ENCODE measurements at regions not wholly inside any gene's neighbourhood (a gene's known extent, or its start where the extent isn't known, plus 50 kb on each side); places are given as distances from the start of the nearest gene placed in this dataset.
"Not testable (repeated sequence)": the region's sequence is repeated elsewhere in the genome, so short reads cannot be mapped to it uniquely, and the experiment has no call there.

- CTCF ChIA-PET, result no interaction called here
- intact Hi-C loops (cut with DNase I, micrococcal nuclease), result no loop called here
Measured at GRCh38 chrX:40987413-40987812, 97.8 kb upstream of the USP9X start.

GRCh38 chrX:40988100-40988499 is 97.1 kb upstream of the USP9X start:
- no peak overlapping the region for H3K27ac Mint-ChIP-seq
- H3K4me1 Mint-ChIP-seq, result no peaks in the 10 kb centered on the region
- H3K36me3 Mint-ChIP-seq (ENCODE audit: low read depth), result no peaks in the 10 kb centered on the region
- POLR2A ChIA-PET, result no interaction called here
- no peak for DNase-seq
- ATAC-seq, result no peak
- H3K27me3 Mint-ChIP-seq, result no peaks in the 10 kb centered on the region
- intact Hi-C loops (cut with DNase I, micrococcal nuclease), result no loop called here
- CTCF ChIA-PET, result no interaction called here
- H3K9me3 Mint-ChIP-seq (ENCODE audit: low read depth), result no peaks in the 10 kb centered on the region
- no peak overlapping the region for H3K4me3 Mint-ChIP-seq

More at GRCh38 chrX:40987413-40987812, 97.8 kb upstream of the USP9X start:
- Mint-ChIP-seq H3K4me3 (no peak overlapping the region), H3K9me3 (ENCODE audit: low read depth) (no peaks in the 10 kb centered on the region), H3K4me1 (no peaks in the 10 kb centered on the region), H3K27me3 (no peaks in the 10 kb centered on the region), H3K36me3 (ENCODE audit: low read depth) (no peaks in the 10 kb centered on the region), H3K27ac (no peak overlapping the region)
- POLR2A ChIA-PET, result no interaction called here
- no peak for DNase-seq
- no peak for ATAC-seq

- ATAC-seq; DNase-seq; intact Hi-C loops (cut with DNase I, micrococcal nuclease); H3K27ac Mint-ChIP-seq; POLR2A ChIA-PET; H3K27me3 Mint-ChIP-seq; H3K36me3 Mint-ChIP-seq (ENCODE audit: low read depth); H3K4me1 Mint-ChIP-seq; H3K4me3 Mint-ChIP-seq; CTCF ChIA-PET; H3K9me3 Mint-ChIP-seq (ENCODE audit: low read depth): not testable (repeated sequence)
Measured at GRCh38 chrX:40993395-40993794, 91.8 kb upstream of the USP9X start.

- Mint-ChIP-seq H3K27me3 (no peaks in the 10 kb centered on the region), H3K27ac (no peak overlapping the region), H3K9me3 (ENCODE audit: low read depth) (no peaks in the 10 kb centered on the region), H3K4me1 (no peaks in the 10 kb centered on the region), H3K4me3 (no peak overlapping the region), H3K36me3 (ENCODE audit: low read depth) (no peaks in the 10 kb centered on the region)
- no peak for DNase-seq
- intact Hi-C loops (cut with DNase I, micrococcal nuclease), result no loop called here
- peak; percentile 74 for ATAC-seq
- CTCF ChIA-PET, result no interaction called here
- POLR2A ChIA-PET, result no interaction called here
Measured at GRCh38 chrX:40996886-40997530, 88.2 kb upstream of the USP9X start.

- Mint-ChIP-seq H3K27ac (no peak overlapping the region), H3K4me1 (no peaks in the 10 kb centered on the region), H3K4me3 (no peak overlapping the region), H3K9me3 (ENCODE audit: low read depth) (no peaks in the 10 kb centered on the region), H3K36me3 (ENCODE audit: low read depth) (no peaks in the 10 kb centered on the region), H3K27me3 (no peaks in the 10 kb centered on the region)
- intact Hi-C loops (cut with DNase I, micrococcal nuclease), result no loop called here
- CTCF ChIA-PET, result no interaction called here
- ATAC-seq, result no peak
- POLR2A ChIA-PET, result no interaction called here
- DNase-seq, result no peak
Measured at GRCh38 chrX:40998123-40998522, 87.1 kb upstream of the USP9X start.

- no peak overlapping the region for H3K27ac Mint-ChIP-seq
Measured at GRCh38 chrX:41001327-41001726, 83.9 kb upstream of the USP9X start.

GRCh38 chrX:41002026-41002425 is 83.2 kb upstream of the USP9X start:
- POLR2A ChIA-PET, result no interaction called here

More at GRCh38 chrX:41001327-41001726, 83.9 kb upstream of the USP9X start:
- H3K4me3 Mint-ChIP-seq, result no peak overlapping the region
- intact Hi-C loops (cut with DNase I, micrococcal nuclease), result no loop called here
- H3K27me3 Mint-ChIP-seq, result no peaks in the 10 kb centered on the region
- no peaks in the 10 kb centered on the region for H3K9me3 Mint-ChIP-seq (ENCODE audit: low read depth)
- CTCF ChIA-PET, result no interaction called here
- ATAC-seq (no peak), DNase-seq (no peak)
- POLR2A ChIA-PET, result no interaction called here
- H3K4me1 Mint-ChIP-seq, result no peaks in the 10 kb centered on the region
- no peaks in the 10 kb centered on the region for H3K36me3 Mint-ChIP-seq (ENCODE audit: low read depth)

GRCh38 chrX:41003506-41004270 is 81.6 kb upstream of the USP9X start:
- H3K9me3 Mint-ChIP-seq (ENCODE audit: low read depth), result no peaks in the 10 kb centered on the region
- no peak for ATAC-seq
- H3K4me1 Mint-ChIP-seq, result no peaks in the 10 kb centered on the region
- CTCF ChIA-PET, result no interaction called here
- no peak overlapping the region for H3K4me3 Mint-ChIP-seq
- no peak for DNase-seq
- intact Hi-C loops (cut with DNase I, micrococcal nuclease), result no loop called here
- POLR2A ChIA-PET, result no interaction called here
- no peaks in the 10 kb centered on the region for H3K27me3 Mint-ChIP-seq
- no peaks in the 10 kb centered on the region for H3K36me3 Mint-ChIP-seq (ENCODE audit: low read depth)
- H3K27ac Mint-ChIP-seq, result no peak overlapping the region

More at GRCh38 chrX:41002026-41002425, 83.2 kb upstream of the USP9X start:
- H3K9me3 Mint-ChIP-seq (ENCODE audit: low read depth), result no peaks in the 10 kb centered on the region
- H3K27ac Mint-ChIP-seq, result no peak overlapping the region
- no peak overlapping the region for H3K4me3 Mint-ChIP-seq
- DNase-seq (no peak), ATAC-seq (no peak)
- no peaks in the 10 kb centered on the region for H3K4me1 Mint-ChIP-seq
- no peaks in the 10 kb centered on the region for H3K36me3 Mint-ChIP-seq (ENCODE audit: low read depth)
- CTCF ChIA-PET, result no interaction called here
- H3K27me3 Mint-ChIP-seq, result no peaks in the 10 kb centered on the region
- intact Hi-C loops (cut with DNase I, micrococcal nuclease), result no loop called here

GRCh38 chrX:41005445-41005992 is 79.7 kb upstream of the USP9X start:
- Mint-ChIP-seq H3K9me3 (ENCODE audit: low read depth) (no peaks in the 10 kb centered on the region), H3K4me1 (peaks cover 7% of the 10 kb centered on the region), H3K27me3 (no peaks in the 10 kb centered on the region), H3K27ac (no peak overlapping the region), H3K4me3 (no peak overlapping the region), H3K36me3 (ENCODE audit: low read depth) (no peaks in the 10 kb centered on the region)
- DNase-seq (no peak), ATAC-seq (no peak)
- intact Hi-C loops (cut with DNase I, micrococcal nuclease), result no loop called here
- ChIA-PET CTCF (no interaction called here), POLR2A (no interaction called here)

- H3K9me3 Mint-ChIP-seq (ENCODE audit: low read depth), result no peaks in the 10 kb centered on the region
- H3K4me3 Mint-ChIP-seq, result peak overlapping the region; percentile 56
- H3K36me3 Mint-ChIP-seq (ENCODE audit: low read depth), result no peaks in the 10 kb centered on the region
- ChIA-PET POLR2A (interaction anchor here (0.5 to 0.6 kb wide), 2 partner anchors 147 to 191 kb away, joined by 3 read pairs; no protein-coding TSS in a partner anchor), CTCF (interaction anchor here (0.6 to 1.2 kb wide), 4 partner anchors 58 to 183 kb away, joined by 3 to 4 read pairs (median 3); no protein-coding TSS in a partner anchor)
- H3K27ac Mint-ChIP-seq, result peak overlapping the region; percentile 83
- ATAC-seq (peak; percentile 84), DNase-seq (peak; percentile 65)
- intact Hi-C loops (cut with DNase I, micrococcal nuclease), result loop anchor here (2.0 to 10.0 kb wide), 5 partner anchors 75 to 107 kb away; partner anchors contain the start of gene USP9X (in 2 of the 2)
- H3K4me1 Mint-ChIP-seq, result peaks cover 21% of the 10 kb centered on the region
- H3K27me3 Mint-ChIP-seq, result no peaks in the 10 kb centered on the region
Measured at GRCh38 chrX:41009850-41010846, 75.1 kb upstream of the USP9X start.

- CTCF ChIA-PET, result interaction anchor here (0.7 kb wide), 1 partner anchor 62 kb away, joined by 3 read pairs; no protein-coding TSS in a partner anchor
- H3K36me3 Mint-ChIP-seq (ENCODE audit: low read depth), result no peaks in the 10 kb centered on the region
- intact Hi-C loops (cut with DNase I, micrococcal nuclease), result loop anchor here (1.0 to 10.0 kb wide), 5 partner anchors 72 to 102 kb away; partner anchors contain the start of gene USP9X (in 1 of the 2)
- peaks cover 20% of the 10 kb centered on the region for H3K4me1 Mint-ChIP-seq
- H3K27me3 Mint-ChIP-seq, result no peaks in the 10 kb centered on the region
- POLR2A ChIA-PET, result interaction anchor here (0.6 kb wide), 1 partner anchor 105 kb away, joined by 3 read pairs; no protein-coding TSS in a partner anchor
- ATAC-seq (peak; percentile 40), DNase-seq (peak; percentile 25)
- H3K9me3 Mint-ChIP-seq (ENCODE audit: low read depth), result no peaks in the 10 kb centered on the region
- H3K4me3 Mint-ChIP-seq, result no peak overlapping the region
- H3K27ac Mint-ChIP-seq, result peak overlapping the region; percentile 37
Measured at GRCh38 chrX:41014776-41015360, 70.4 kb upstream of the USP9X start.

All from activated CD4-positive, alpha-beta T cell treated with anti-CD3 and anti-CD28 coated beads for 36 hours (primary cell).